ENCODE measurements at regions not wholly inside any gene's neighbourhood (a gene's known extent, or its start where the extent isn't known, plus 50 kb on each side); places are given as distances from the start of the nearest gene placed in this dataset.

- no peak for TF ChIP-seq CTCF (IDR thresholded peaks at IDR 0.05)
- no peak for TF ChIP-seq POLR2A (IDR thresholded peaks at IDR 0.05)
Observed at GRCh38 chr20:6680441-6680840, 87.0 kb upstream of the BMP2 start.
